MM.1S (cell line): ENCODE measurements at regions not wholly inside any gene's neighbourhood (a gene's known extent, or its start where the extent isn't known, plus 50 kb on each side); places are given as distances from the start of the nearest gene placed in this dataset.

Source experiments
- DNase-seq: peaks from one replicate; pipeline ENCODE4 v3.0.0-alpha.2; 2015
- H2AFZ ChIP-seq: fragments of 300-600 bp; sonication (generic); 2 replicates; pipeline ENCODE4 v1.6.0; 2016; ENCODE audit warnings: antibody characterized with exemption, low read length
- H3F3A ChIP-seq: fragments of 300-600 bp; sonication (generic); 2 replicates; pipeline ENCODE4 v1.6.1; 2016; ENCODE audit warnings: mild to moderate bottlenecking, antibody characterized with exemption, low read length, moderate library complexity, mixed read lengths; ENCODE audit not compliant: insufficient read depth
- H3K27ac ChIP-seq: fragments of 300-600 bp; sonication (generic); 2 replicates; pipeline ENCODE4 v1.5.1; 2016; ENCODE audit warnings: mild to moderate bottlenecking, low read length
- H3K27me3 ChIP-seq: fragments of 300-600 bp; sonication (generic); replicated peaks from 2 replicates; pipeline ENCODE4 v1.6.0; 2016; ENCODE audit warnings: low read length; ENCODE audit not compliant: insufficient read depth
- H3K36me3 ChIP-seq: fragments of 300-600 bp; sonication (generic); replicated peaks from 2 replicates; pipeline ENCODE4 v1.6.1; 2016; ENCODE audit warnings: mild to moderate bottlenecking, low read length, mixed read lengths; ENCODE audit not compliant: insufficient read depth
- H3K4me1 ChIP-seq: fragments of 300-600 bp; sonication (generic); 2 replicates; pipeline ENCODE4 v1.6.1; 2016; ENCODE audit warnings: low read length, mixed read lengths
- H3K4me2 ChIP-seq: fragments of 300-600 bp; sonication (generic); 2 replicates; pipeline ENCODE4 v1.6.0; 2016; ENCODE audit warnings: low read depth, low read length
- H3K4me3 ChIP-seq: fragments of 300-600 bp; sonication (generic); 2 replicates; pipeline ENCODE4 v1.5.1; 2016; ENCODE audit warnings: low read length, mixed read lengths
- H3K79me2 ChIP-seq: fragments of 300-600 bp; sonication (generic); 2 replicates; pipeline ENCODE4 v1.6.1; 2016; ENCODE audit warnings: mixed run types, low read length, mixed read lengths
- H3K9ac ChIP-seq: fragments of 300-600 bp; sonication (generic); 2 replicates; pipeline ENCODE4 v1.6.1; 2016; ENCODE audit warnings: low read length, mixed read lengths
- H3K9me2 ChIP-seq: fragments of 300-600 bp; sonication (generic); replicated peaks from 2 replicates; pipeline ENCODE4 v1.6.1; 2016; ENCODE audit warnings: mild to moderate bottlenecking, low read length, mixed read lengths; ENCODE audit not compliant: insufficient read depth
- H3K9me3 ChIP-seq: fragments of 300-600 bp; sonication (generic); replicated peaks from 2 replicates; pipeline ENCODE4 v1.6.1; 2016; ENCODE audit warnings: mild to moderate bottlenecking, low read length, mixed read lengths; ENCODE audit not compliant: insufficient read depth
- H4K20me1 ChIP-seq: fragments of 300-600 bp; sonication (generic); 2 replicates; pipeline ENCODE4 v1.6.1; 2016; ENCODE audit warnings: mild to moderate bottlenecking, low read length, moderate library complexity, mixed read lengths; ENCODE audit not compliant: insufficient read depth
- CTCF ChIP-seq: fragments of 300-600 bp; sonication (generic); IDR thresholded peaks from 2 replicates; pipeline ENCODE4 v1.5.1; 2016; ENCODE audit warnings: antibody characterized with exemption, low read length, mixed read lengths
- EZH2 ChIP-seq: fragments of 300-600 bp; sonication (generic); optimal IDR thresholded peaks from 2 replicates; pipeline ENCODE3; 2017; ENCODE audit warnings: low read depth, mild to moderate bottlenecking, antibody characterized with exemption, low read length, mixed read lengths
- EZH2phosphoT487 ChIP-seq: fragments of 300-600 bp; sonication (generic); IDR thresholded peaks from 2 replicates; pipeline ENCODE4 v1.6.1; 2018; ENCODE audit warnings: antibody characterized with exemption, low read length

- Histone ChIP-seq H3K4me1 (no peaks in the 10 kb centered on the region), H3K4me3 (no peak overlapping the region), H2AFZ (no peak overlapping the region), H3F3A (no peaks in the 10 kb centered on the region), H3K27me3 (no peaks in the 10 kb centered on the region), H4K20me1 (no peaks in the 10 kb centered on the region), H3K4me2 (no peak overlapping the region), H3K9me3 (no peaks in the 10 kb centered on the region), H3K9me2 (no peaks in the 10 kb centered on the region), H3K36me3 (no peaks in the 10 kb centered on the region), H3K9ac (no peak overlapping the region), H3K79me2 (no peaks in the 10 kb centered on the region), H3K27ac (no peak overlapping the region)
- no peak for DNase-seq
- no peak for TF ChIP-seq EZH2
- TF ChIP-seq CTCF = no peak
- TF ChIP-seq EZH2phosphoT487 = no peak
Observed at GRCh38 chr1:101290922-101291561, 54.2 kb downstream of the S1PR1 start.

GRCh38 chr1:101291562-101292380 lies 55.0 kb downstream of the S1PR1 start:
- Histone ChIP-seq H3K27me3 (no peaks in the 10 kb centered on the region), H3K9me2 (no peaks in the 10 kb centered on the region), H3K4me1 (no peaks in the 10 kb centered on the region), H3K36me3 (no peaks in the 10 kb centered on the region), H3K4me3 (no peak overlapping the region), H3K79me2 (no peaks in the 10 kb centered on the region), H2AFZ (no peak overlapping the region), H3F3A (no peaks in the 10 kb centered on the region), H3K4me2 (no peak overlapping the region), H4K20me1 (no peaks in the 10 kb centered on the region), H3K9me3 (no peaks in the 10 kb centered on the region), H3K9ac (no peak overlapping the region), H3K27ac (no peak overlapping the region)
- TF ChIP-seq EZH2phosphoT487 (no peak), EZH2 (no peak), CTCF (no peak)
- no peak for DNase-seq

GRCh38 chr1:101293461-101294051 lies 56.7 kb downstream of the S1PR1 start:
- H3K9ac ChIP-seq = no peak overlapping the region
- H3K79me2 ChIP-seq = no peaks in the 10 kb centered on the region
- no peaks in the 10 kb centered on the region for H3K9me3 ChIP-seq
- H3K9me2 ChIP-seq = no peaks in the 10 kb centered on the region
- H3K4me2 ChIP-seq = no peak overlapping the region
- H3K4me1 ChIP-seq = no peaks in the 10 kb centered on the region
- DNase-seq = no peak
- no peak for TF ChIP-seq EZH2phosphoT487
- TF ChIP-seq EZH2 = no peak
- no peak for TF ChIP-seq CTCF
- no peak overlapping the region for H2AFZ ChIP-seq
- H3K36me3 ChIP-seq = no peaks in the 10 kb centered on the region
- H3K27me3 ChIP-seq = no peaks in the 10 kb centered on the region
- no peaks in the 10 kb centered on the region for H3F3A ChIP-seq
- no peaks in the 10 kb centered on the region for H4K20me1 ChIP-seq
- H3K4me3 ChIP-seq = no peak overlapping the region
- H3K27ac ChIP-seq = no peak overlapping the region
